ENCODE measurements at regions not wholly inside any gene's neighbourhood (a gene's known extent, or its start where the extent isn't known, plus 50 kb on each side); places are given as distances from the start of the nearest gene placed in this dataset.

DNA sequence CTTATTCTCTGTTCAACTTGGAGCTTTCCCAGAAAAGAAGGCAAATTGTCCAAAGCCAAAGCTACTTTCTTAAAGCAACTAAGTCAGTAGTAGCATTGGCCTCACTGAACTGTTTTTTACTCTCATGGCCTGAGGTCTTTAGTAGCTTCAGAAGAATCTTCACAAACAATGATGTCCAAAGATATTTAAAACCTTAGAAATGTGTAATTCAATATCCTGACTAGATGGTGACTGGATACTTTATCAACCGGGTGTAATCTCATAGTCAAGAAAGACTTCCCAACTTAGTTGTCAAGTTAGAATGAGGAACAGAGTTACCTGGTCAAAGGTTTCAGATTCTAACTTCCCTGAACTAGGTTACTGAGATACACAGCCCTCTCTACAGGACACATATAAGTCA is 226.3 kb upstream of the ARHGEF26 start (continued):
- TF ChIP-seq, protein P1, sequence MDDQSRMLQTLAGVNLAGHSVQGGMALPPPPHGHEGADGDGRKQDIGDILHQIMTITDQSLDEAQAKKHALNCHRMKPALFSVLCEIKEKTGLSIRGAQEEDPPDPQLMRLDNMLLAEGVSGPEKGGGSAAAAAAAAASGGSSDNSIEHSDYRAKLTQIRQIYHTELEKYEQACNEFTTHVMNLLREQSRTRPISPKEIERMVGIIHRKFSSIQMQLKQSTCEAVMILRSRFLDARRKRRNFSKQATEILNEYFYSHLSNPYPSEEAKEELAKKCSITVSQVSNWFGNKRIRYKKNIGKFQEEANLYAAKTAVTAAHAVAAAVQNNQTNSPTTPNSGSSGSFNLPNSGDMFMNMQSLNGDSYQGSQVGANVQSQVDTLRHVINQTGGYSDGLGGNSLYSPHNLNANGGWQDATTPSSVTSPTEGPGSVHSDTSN (IDR thresholded peaks at IDR 0.05; ENCODE audit: insufficient replicate concordance, low read depth, low read length): no peak
- no peak for TF ChIP-seq RAD21 (IDR thresholded peaks at IDR 0.05; ENCODE audit: insufficient read depth, low read depth, low read length)
- no peak for TF ChIP-seq STAT3 (IDR thresholded peaks at IDR 0.05; ENCODE audit: low read depth, low read length)
- no peak for TF ChIP-seq TAF1 (IDR thresholded peaks at IDR 0.05; ENCODE audit: borderline replicate concordance, low read depth, low read length)
- TF ChIP-seq CBFB (IDR thresholded peaks at IDR 0.05; ENCODE audit: low read depth): no peak
- TF ChIP-seq CBX3 (IDR thresholded peaks at IDR 0.05; ENCODE audit: borderline replicate concordance, low read depth): no peak
- TF ChIP-seq, protein P2, sequence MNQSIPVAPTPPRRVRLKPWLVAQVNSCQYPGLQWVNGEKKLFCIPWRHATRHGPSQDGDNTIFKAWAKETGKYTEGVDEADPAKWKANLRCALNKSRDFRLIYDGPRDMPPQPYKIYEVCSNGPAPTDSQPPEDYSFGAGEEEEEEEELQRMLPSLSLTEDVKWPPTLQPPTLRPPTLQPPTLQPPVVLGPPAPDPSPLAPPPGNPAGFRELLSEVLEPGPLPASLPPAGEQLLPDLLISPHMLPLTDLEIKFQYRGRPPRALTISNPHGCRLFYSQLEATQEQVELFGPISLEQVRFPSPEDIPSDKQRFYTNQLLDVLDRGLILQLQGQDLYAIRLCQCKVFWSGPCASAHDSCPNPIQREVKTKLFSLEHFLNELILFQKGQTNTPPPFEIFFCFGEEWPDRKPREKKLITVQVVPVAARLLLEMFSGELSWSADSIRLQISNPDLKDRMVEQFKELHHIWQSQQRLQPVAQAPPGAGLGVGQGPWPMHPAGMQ (IDR thresholded peaks at IDR 0.05; ENCODE audit: borderline replicate concordance): no peak
- TF ChIP-seq, protein P3, sequence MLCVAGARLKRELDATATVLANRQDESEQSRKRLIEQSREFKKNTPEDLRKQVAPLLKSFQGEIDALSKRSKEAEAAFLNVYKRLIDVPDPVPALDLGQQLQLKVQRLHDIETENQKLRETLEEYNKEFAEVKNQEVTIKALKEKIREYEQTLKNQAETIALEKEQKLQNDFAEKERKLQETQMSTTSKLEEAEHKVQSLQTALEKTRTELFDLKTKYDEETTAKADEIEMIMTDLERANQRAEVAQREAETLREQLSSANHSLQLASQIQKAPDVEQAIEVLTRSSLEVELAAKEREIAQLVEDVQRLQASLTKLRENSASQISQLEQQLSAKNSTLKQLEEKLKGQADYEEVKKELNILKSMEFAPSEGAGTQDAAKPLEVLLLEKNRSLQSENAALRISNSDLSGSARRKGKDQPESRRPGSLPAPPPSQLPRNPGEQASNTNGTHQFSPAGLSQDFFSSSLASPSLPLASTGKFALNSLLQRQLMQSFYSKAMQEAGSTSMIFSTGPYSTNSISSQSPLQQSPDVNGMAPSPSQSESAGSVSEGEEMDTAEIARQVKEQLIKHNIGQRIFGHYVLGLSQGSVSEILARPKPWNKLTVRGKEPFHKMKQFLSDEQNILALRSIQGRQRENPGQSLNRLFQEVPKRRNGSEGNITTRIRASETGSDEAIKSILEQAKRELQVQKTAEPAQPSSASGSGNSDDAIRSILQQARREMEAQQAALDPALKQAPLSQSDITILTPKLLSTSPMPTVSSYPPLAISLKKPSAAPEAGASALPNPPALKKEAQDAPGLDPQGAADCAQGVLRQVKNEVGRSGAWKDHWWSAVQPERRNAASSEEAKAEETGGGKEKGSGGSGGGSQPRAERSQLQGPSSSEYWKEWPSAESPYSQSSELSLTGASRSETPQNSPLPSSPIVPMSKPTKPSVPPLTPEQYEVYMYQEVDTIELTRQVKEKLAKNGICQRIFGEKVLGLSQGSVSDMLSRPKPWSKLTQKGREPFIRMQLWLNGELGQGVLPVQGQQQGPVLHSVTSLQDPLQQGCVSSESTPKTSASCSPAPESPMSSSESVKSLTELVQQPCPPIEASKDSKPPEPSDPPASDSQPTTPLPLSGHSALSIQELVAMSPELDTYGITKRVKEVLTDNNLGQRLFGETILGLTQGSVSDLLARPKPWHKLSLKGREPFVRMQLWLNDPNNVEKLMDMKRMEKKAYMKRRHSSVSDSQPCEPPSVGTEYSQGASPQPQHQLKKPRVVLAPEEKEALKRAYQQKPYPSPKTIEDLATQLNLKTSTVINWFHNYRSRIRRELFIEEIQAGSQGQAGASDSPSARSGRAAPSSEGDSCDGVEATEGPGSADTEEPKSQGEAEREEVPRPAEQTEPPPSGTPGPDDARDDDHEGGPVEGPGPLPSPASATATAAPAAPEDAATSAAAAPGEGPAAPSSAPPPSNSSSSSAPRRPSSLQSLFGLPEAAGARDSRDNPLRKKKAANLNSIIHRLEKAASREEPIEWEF (IDR thresholded peaks at IDR 0.05; ENCODE audit: insufficient replicate concordance, low read depth, low read length): no peak

All from GM12878 (cell line).